Endothelial cell (in vitro differentiated cells): ENCODE measurements at regions not wholly inside any gene's neighbourhood (a gene's known extent, or its start where the extent isn't known, plus 50 kb on each side); places are given as distances from the start of the nearest gene placed in this dataset.

Source experiments
- DNase-seq: peaks from one replicate; pipeline ENCODE4 v3.0.0; 2021; ENCODE audit warnings: low spot score
- H3K27ac Mint-ChIP-seq: one replicate; pipeline ENCODE4 v1.8.0; 2021; ENCODE audit warnings: mixed read lengths, inconsistent platforms; ENCODE audit not compliant: unreplicated experiment
- H3K27me3 Mint-ChIP-seq: one replicate; pipeline ENCODE4 v1.8.0; 2021; ENCODE audit warnings: mild to moderate bottlenecking, moderate library complexity, mixed read lengths, inconsistent platforms; ENCODE audit not compliant: unreplicated experiment
- H3K36me3 Mint-ChIP-seq: one replicate; pipeline ENCODE4 v1.8.0; 2021; ENCODE audit warnings: mild to moderate bottlenecking, low read depth, mixed read lengths, inconsistent platforms; ENCODE audit not compliant: unreplicated experiment
- H3K4me1 Mint-ChIP-seq: one replicate; pipeline ENCODE4 v1.8.0; 2021; ENCODE audit warnings: mild to moderate bottlenecking, mixed read lengths, inconsistent platforms; ENCODE audit not compliant: unreplicated experiment
- H3K4me3 Mint-ChIP-seq: one replicate; pipeline ENCODE4 v1.8.0; 2021; ENCODE audit warnings: mild to moderate bottlenecking, mixed read lengths, inconsistent platforms; ENCODE audit not compliant: unreplicated experiment
- H3K9me3 Mint-ChIP-seq: one replicate; pipeline ENCODE4 v1.8.0; 2021; ENCODE audit warnings: mixed read lengths, inconsistent platforms; ENCODE audit not compliant: unreplicated experiment
- TF ChIP-seq, protein P1 (sequence below): fragments of 200-600 bp; sonication (generic); IDR thresholded peaks from one replicate; pipeline ENCODE4 v1.5.0; 2021; ENCODE audit warnings: antibody characterized with exemption; ENCODE audit not compliant: unreplicated experiment

DNA sequence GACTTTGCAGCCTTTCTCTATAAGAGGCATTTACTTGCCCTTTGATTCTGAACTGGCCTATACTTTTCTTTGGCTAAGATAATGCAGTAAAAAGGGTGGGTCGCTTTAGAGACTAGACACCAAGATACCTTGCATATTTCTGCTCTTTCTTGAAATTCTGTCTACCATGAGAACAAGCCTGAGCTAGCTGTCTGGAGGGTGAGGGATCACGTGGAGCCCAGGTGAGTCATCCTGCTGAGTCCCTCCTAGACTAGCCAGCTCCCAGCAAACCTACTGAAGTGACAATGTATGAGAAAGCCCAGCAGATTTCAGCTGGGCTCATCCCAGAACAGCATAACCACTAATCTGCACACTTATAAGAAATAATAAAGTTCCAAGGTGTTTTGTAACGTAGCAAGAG, 408.0 kb upstream of the KAZN start:
- Mint-ChIP-seq H3K4me3 (no peak overlapping the region), H3K27me3 (no peaks in the 10 kb centered on the region), H3K4me1 (no peaks in the 10 kb centered on the region)

DNA sequence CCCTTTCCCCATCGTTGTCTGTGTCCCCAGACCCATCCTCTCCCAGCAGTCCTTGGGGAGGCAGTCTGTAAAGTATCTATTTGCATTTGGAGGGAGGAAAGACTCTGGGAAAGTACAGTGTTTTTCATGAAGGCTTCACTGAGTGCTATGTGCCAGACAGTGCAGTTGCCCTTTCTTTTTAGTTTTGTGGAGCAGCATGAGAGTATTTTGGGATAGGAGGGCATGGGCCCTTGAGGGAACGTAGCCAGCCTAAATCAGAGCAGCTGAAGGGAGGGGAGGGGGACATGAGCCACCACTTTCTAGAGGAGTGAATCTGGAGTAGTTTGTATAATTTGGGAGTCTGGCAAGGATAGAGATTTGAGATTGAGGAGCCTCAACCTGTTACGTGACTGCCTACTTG, 404.0 kb upstream of the KAZN start:
- Mint-ChIP-seq H3K27ac (no peak overlapping the region), H3K9me3 (no peaks in the 10 kb centered on the region)

More for the DNA sequence above, 408.0 kb upstream of the KAZN start:
- H3K9me3 Mint-ChIP-seq, result no peaks in the 10 kb centered on the region
- no peaks in the 10 kb centered on the region for H3K36me3 Mint-ChIP-seq
- no peak for DNase-seq
- TF ChIP-seq, protein P1, sequence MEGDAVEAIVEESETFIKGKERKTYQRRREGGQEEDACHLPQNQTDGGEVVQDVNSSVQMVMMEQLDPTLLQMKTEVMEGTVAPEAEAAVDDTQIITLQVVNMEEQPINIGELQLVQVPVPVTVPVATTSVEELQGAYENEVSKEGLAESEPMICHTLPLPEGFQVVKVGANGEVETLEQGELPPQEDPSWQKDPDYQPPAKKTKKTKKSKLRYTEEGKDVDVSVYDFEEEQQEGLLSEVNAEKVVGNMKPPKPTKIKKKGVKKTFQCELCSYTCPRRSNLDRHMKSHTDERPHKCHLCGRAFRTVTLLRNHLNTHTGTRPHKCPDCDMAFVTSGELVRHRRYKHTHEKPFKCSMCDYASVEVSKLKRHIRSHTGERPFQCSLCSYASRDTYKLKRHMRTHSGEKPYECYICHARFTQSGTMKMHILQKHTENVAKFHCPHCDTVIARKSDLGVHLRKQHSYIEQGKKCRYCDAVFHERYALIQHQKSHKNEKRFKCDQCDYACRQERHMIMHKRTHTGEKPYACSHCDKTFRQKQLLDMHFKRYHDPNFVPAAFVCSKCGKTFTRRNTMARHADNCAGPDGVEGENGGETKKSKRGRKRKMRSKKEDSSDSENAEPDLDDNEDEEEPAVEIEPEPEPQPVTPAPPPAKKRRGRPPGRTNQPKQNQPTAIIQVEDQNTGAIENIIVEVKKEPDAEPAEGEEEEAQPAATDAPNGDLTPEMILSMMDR, result no peak
- H3K27ac Mint-ChIP-seq, result no peak overlapping the region

DNA sequence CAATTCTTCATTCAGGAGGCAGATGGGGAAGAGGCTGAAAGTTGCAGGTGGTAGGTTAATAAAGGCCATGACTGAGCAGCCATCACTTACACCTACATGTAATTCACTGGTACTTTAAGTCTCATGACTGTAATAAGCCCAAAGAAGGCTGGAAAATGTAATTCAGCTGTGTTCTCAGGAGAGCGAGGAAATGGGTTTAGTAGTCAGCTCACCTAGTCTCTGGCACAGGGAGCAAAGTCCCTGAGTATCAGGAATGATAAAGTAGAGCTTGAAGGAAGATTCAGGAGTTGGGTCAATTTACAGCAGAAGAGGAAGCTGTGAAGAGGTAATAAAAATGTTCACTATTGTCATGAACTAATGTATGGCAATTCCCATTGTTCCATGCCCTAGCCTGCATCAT, 393.4 kb upstream of the KAZN start:
- no peak for DNase-seq
- Mint-ChIP-seq H3K4me3 (no peak overlapping the region), H3K27ac (no peak overlapping the region), H3K27me3 (peaks cover 1% of the 10 kb centered on the region), H3K9me3 (no peaks in the 10 kb centered on the region), H3K4me1 (no peaks in the 10 kb centered on the region), H3K36me3 (no peaks in the 10 kb centered on the region)
- TF ChIP-seq, protein P1, result no peak

More for the DNA sequence above, 404.0 kb upstream of the KAZN start:
- H3K27me3 Mint-ChIP-seq, result no peaks in the 10 kb centered on the region
- no peak overlapping the region for H3K4me3 Mint-ChIP-seq
- TF ChIP-seq, protein P1, result no peak
- no peaks in the 10 kb centered on the region for H3K36me3 Mint-ChIP-seq
- H3K4me1 Mint-ChIP-seq, result no peaks in the 10 kb centered on the region
- DNase-seq, result no peak

DNA sequence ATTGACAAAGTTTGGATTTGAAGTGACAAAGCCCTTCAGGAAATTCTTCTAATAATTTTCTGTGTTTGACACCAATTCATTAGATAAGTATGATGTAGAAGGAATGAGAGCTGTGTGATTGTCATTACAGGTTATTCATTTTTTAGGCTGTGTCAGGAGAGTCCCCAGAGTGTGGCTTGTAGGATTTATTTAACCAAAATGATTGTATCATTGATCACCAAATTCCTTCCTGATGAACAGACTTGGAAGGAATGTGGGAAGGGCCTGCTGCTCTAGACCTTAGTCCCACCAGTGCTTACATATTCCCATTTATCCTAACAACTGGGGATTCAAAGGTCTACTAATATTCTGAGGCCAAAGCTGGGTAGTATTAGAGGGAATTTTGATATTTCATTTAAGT, 383.3 kb upstream of the KAZN start:
- TF ChIP-seq, protein P1, result no peak
- H3K27me3 Mint-ChIP-seq, result no peaks in the 10 kb centered on the region
- DNase-seq, result no peak
- peaks cover 3% of the 10 kb centered on the region for H3K9me3 Mint-ChIP-seq
- no peaks in the 10 kb centered on the region for H3K4me1 Mint-ChIP-seq
- no peak overlapping the region for H3K4me3 Mint-ChIP-seq
- H3K27ac Mint-ChIP-seq, result no peak overlapping the region
- no peaks in the 10 kb centered on the region for H3K36me3 Mint-ChIP-seq

DNA sequence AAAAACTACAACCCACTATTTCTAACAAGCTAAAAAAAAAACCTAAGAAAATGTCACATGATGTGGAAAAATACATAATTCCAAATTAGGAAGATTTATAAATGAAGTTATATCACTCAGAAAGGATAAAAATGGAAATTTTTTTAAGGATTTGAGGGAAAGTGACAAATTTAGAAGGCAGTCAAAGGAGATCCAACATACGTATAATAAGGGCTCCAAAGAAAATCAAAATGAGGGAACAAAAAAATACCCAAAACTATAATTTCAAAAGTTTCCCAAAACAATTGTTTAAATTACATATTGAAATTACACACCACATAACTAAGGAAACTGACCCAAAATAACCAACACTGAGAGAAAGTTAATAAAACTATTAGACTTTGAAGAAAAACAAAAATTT, 381.1 kb upstream of the KAZN start:
- Mint-ChIP-seq H3K36me3 (no peaks in the 10 kb centered on the region), H3K27ac (no peak overlapping the region), H3K4me3 (no peak overlapping the region), H3K4me1 (no peaks in the 10 kb centered on the region), H3K27me3 (no peaks in the 10 kb centered on the region), H3K9me3 (peaks cover 3% of the 10 kb centered on the region)
- TF ChIP-seq, protein P1, result no peak
- DNase-seq, result no peak
